Panc1 (cell line): ENCODE measurements at regions not wholly inside any gene's neighbourhood (a gene's known extent, or its start where the extent isn't known, plus 50 kb on each side); places are given as distances from the start of the nearest gene placed in this dataset.

Source experiments
- ATAC-seq: fragments of 200-7000 bp; cut with Tn5 transposase; 2 replicates; pipeline ENCODE4 v1.9.1; 2020; ENCODE audit warnings: mild to moderate bottlenecking, moderate library complexity
- BruUV-seq: library from RNA; stranded (reverse); fragments of 400-500 nt; replicated peaks from 2 replicates; lab custom pipeline; 2021; lab: Mats Ljungman, UMichigan
- CTCF ChIA-PET: fragments of 300-600 bp; sonication (Branson Sonifier 250); formaldehyde crosslinking; loops from one replicate; lab custom pipeline; 2022; ENCODE audit warnings: antibody characterized with exemption; lab: Charles Lee
- POLR2A ChIA-PET: fragments of 300-600 bp; sonication (Branson Sonifier 250); formaldehyde crosslinking; loops from one replicate; lab custom pipeline; 2022; ENCODE audit warnings: antibody characterized with exemption; lab: Charles Lee
- DNase-seq: peaks from one replicate; pipeline ENCODE4 v3.0.0-alpha.2; 2010; ENCODE audit warnings: low read depth, low spot score
- H3K27ac ChIP-seq: 2 replicates; pipeline ENCODE4 v1.5.1; 2011; ENCODE audit warnings: mild to moderate bottlenecking, low read length, inconsistent platforms
- H3K27me3 ChIP-seq: fragments of 200-500 bp; sonication (Bioruptor generic); 2 replicates; pipeline ENCODE4 v1.6.0; 2014; ENCODE audit warnings: low read length, inconsistent platforms; ENCODE audit not compliant: control insufficient read depth, insufficient read depth
- H3K36me3 ChIP-seq: fragments of 200-500 bp; sonication (Bioruptor generic); 2 replicates; pipeline ENCODE4 v1.5.1; 2014; ENCODE audit warnings: inconsistent platforms, mild to moderate bottlenecking, low read length, moderate library complexity; ENCODE audit not compliant: control insufficient read depth, insufficient read depth
- H3K4me1 ChIP-seq: 2 replicates; pipeline ENCODE4 v1.5.1; 2011; ENCODE audit warnings: inconsistent platforms, mild to moderate bottlenecking, low read length, moderate library complexity; ENCODE audit not compliant: control insufficient read depth, insufficient read depth
- H3K4me3 ChIP-seq, 2 experiments: 2 replicates each; pipeline ENCODE4 v1.5.1; 2011 to 2012; ENCODE audit warnings: low read depth in 2 of 2, low read length in 2 of 2, mild to moderate bottlenecking in 2 of 2, inconsistent platforms in 1 of 2, moderate library complexity in 1 of 2
- H3K9me3 ChIP-seq: fragments of 200-500 bp; sonication (Bioruptor generic); 2 replicates; pipeline ENCODE4 v1.5.1; 2014; ENCODE audit warnings: low read depth, mild to moderate bottlenecking, inconsistent platforms, low read length, moderate library complexity; ENCODE audit not compliant: control insufficient read depth, insufficient read depth
- POLR2AphosphoS5 ChIP-seq: IDR thresholded peaks from 2 replicates; pipeline ENCODE4 v1.6.1; 2012; ENCODE audit warnings: mild to moderate bottlenecking, low read depth, low read length, moderate library complexity
- SIN3A ChIP-seq: IDR thresholded peaks from 2 replicates; pipeline ENCODE4 v1.6.1; 2012; ENCODE audit warnings: low read depth, mild to moderate bottlenecking, low read length, moderate library complexity, borderline replicate concordance; ENCODE audit not compliant: insufficient read depth
- TCF7L2 ChIP-seq: IDR thresholded peaks from 2 replicates; pipeline ENCODE4 v1.6.1; 2011; ENCODE audit warnings: mild to moderate bottlenecking, low read depth, low read length, inconsistent platforms
- in situ Hi-C: cut with HindIII; loops from 2 replicates; pipeline ENCODE4 v1.10.0; 2016; ENCODE audit warnings: low sequenced_read_pairs, low pct_unique_long_range_greater_than_20kb
- intact Hi-C: fragments of 100-400 bp; cut with micrococcal nuclease; formaldehyde crosslinking; loops from one replicate; pipeline ENCODE4 v1.10.0; 2022; ENCODE audit not compliant: unreplicated experiment
- TF ChIP-seq, protein P1 (sequence below), 2 experiments: IDR thresholded peaks; 2 replicates each; pipeline ENCODE4 v1.6.1; 2011 to 2012; ENCODE audit warnings: low read depth in 2 of 2, control low read depth in 1 of 2, low read length in 1 of 2, mild to moderate bottlenecking in 1 of 2, moderate library complexity in 1 of 2; ENCODE audit not compliant: insufficient read depth in 1 of 2
- TF ChIP-seq, protein P2 (sequence below): fragments of 450-650 bp; IDR thresholded peaks from 2 replicates; pipeline ENCODE4 v1.5.1; 2017; ENCODE audit warnings: mild to moderate bottlenecking

DNA sequence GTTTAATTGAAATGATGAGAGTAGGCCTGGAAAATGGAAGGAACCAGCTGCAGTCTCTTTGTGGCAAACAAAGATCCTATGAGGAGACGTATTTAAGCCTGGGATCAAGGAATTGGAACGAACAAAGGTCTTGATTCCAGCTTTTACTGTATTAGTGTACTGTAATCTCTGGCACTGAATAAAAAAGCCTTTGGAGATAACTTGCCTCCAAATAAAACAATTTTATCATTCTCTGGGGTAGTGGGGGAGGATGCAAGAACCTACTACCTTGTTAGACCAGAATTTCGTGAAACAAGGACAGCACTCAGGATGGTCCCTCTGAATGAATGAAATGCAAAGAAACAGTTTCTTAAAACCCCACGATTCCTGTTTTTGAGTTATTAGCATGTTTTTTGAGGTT, 134.2 kb downstream of the RWDD3 start:
- TF ChIP-seq TCF7L2 (no peak), POLR2AphosphoS5 (no peak), SIN3A (no peak)
- TF ChIP-seq, protein P1, sequence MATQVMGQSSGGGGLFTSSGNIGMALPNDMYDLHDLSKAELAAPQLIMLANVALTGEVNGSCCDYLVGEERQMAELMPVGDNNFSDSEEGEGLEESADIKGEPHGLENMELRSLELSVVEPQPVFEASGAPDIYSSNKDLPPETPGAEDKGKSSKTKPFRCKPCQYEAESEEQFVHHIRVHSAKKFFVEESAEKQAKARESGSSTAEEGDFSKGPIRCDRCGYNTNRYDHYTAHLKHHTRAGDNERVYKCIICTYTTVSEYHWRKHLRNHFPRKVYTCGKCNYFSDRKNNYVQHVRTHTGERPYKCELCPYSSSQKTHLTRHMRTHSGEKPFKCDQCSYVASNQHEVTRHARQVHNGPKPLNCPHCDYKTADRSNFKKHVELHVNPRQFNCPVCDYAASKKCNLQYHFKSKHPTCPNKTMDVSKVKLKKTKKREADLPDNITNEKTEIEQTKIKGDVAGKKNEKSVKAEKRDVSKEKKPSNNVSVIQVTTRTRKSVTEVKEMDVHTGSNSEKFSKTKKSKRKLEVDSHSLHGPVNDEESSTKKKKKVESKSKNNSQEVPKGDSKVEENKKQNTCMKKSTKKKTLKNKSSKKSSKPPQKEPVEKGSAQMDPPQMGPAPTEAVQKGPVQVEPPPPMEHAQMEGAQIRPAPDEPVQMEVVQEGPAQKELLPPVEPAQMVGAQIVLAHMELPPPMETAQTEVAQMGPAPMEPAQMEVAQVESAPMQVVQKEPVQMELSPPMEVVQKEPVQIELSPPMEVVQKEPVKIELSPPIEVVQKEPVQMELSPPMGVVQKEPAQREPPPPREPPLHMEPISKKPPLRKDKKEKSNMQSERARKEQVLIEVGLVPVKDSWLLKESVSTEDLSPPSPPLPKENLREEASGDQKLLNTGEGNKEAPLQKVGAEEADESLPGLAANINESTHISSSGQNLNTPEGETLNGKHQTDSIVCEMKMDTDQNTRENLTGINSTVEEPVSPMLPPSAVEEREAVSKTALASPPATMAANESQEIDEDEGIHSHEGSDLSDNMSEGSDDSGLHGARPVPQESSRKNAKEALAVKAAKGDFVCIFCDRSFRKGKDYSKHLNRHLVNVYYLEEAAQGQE (IDR thresholded peaks at IDR 0.05; ENCODE audit: insufficient read depth in 1 of 2, low read depth in 2 of 2, low read length in 1 of 2): no peak
- TF ChIP-seq, protein P2, sequence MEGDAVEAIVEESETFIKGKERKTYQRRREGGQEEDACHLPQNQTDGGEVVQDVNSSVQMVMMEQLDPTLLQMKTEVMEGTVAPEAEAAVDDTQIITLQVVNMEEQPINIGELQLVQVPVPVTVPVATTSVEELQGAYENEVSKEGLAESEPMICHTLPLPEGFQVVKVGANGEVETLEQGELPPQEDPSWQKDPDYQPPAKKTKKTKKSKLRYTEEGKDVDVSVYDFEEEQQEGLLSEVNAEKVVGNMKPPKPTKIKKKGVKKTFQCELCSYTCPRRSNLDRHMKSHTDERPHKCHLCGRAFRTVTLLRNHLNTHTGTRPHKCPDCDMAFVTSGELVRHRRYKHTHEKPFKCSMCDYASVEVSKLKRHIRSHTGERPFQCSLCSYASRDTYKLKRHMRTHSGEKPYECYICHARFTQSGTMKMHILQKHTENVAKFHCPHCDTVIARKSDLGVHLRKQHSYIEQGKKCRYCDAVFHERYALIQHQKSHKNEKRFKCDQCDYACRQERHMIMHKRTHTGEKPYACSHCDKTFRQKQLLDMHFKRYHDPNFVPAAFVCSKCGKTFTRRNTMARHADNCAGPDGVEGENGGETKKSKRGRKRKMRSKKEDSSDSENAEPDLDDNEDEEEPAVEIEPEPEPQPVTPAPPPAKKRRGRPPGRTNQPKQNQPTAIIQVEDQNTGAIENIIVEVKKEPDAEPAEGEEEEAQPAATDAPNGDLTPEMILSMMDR: no peak
- no peaks in the 10 kb centered on the region for H3K36me3 ChIP-seq
- no peak overlapping the region for H3K4me3 ChIP-seq
- H3K27me3 ChIP-seq: no peaks in the 10 kb centered on the region
- in situ Hi-C loops (no loop called here), intact Hi-C loops (no loop called here)
- ATAC-seq (no peak), DNase-seq (no peak)
- ChIA-PET CTCF (no interaction called here), POLR2A (no interaction called here)
- no peak overlapping the region for H3K27ac ChIP-seq
- no peaks in the 10 kb centered on the region for H3K9me3 ChIP-seq
- H3K4me1 ChIP-seq: no peaks in the 10 kb centered on the region
- BruUV-seq: no TSS peak

GRCh38 chr1:95369985-95370690, 136.1 kb downstream of the RWDD3 start:
- H3K9me3 ChIP-seq: no peaks in the 10 kb centered on the region
- ATAC-seq (no peak), DNase-seq (no peak)
- no peaks in the 10 kb centered on the region for H3K27me3 ChIP-seq
- H3K4me1 ChIP-seq: no peaks in the 10 kb centered on the region
- POLR2A ChIA-PET: no interaction called here
- TF ChIP-seq TCF7L2: no peak
- TF ChIP-seq, protein P1 (IDR thresholded peaks at IDR 0.05; ENCODE audit: insufficient read depth in 1 of 2, low read depth in 2 of 2, low read length in 1 of 2): no peak
- no peak for TF ChIP-seq POLR2AphosphoS5
- TF ChIP-seq, protein P2: no peak
- TF ChIP-seq SIN3A: no peak
- intact Hi-C loops: no loop called here
- no peak overlapping the region for H3K4me3 ChIP-seq
- CTCF ChIA-PET: no interaction called here
- in situ Hi-C loops: no loop called here
- BruUV-seq: no TSS peak
- H3K36me3 ChIP-seq: no peaks in the 10 kb centered on the region
- no peak overlapping the region for H3K27ac ChIP-seq
